ENCODE measurements at regions not wholly inside any gene's neighbourhood (a gene's known extent, or its start where the extent isn't known, plus 50 kb on each side); places are given as distances from the start of the nearest gene placed in this dataset.

- WGBS: 63% methylated on average over 3 of the region's 3 CpGs
- Histone ChIP-seq H3K9ac (ENCODE audit: low read depth in 1 of 2, low read length in 2 of 2) (no peak overlapping the region), H3K36me3 (ENCODE audit: control insufficient read depth in 4 of 4, insufficient read depth in 3 of 4, low read depth in 1 of 4, low read length in 3 of 4) (no peaks in the 10 kb centered on the region), H3K4me1 (ENCODE audit: control insufficient read depth in 4 of 4, insufficient read depth in 4 of 4, low read length in 3 of 4) (no peaks in the 10 kb centered on the region), H3K27me3 (ENCODE audit: control insufficient read depth in 4 of 4, insufficient read depth in 4 of 4, low read length in 3 of 4) (peaks cover 0 to 5% (median 0%) of the 10 kb centered on the region in 4 donors), H3K4me3 (ENCODE audit: low read depth in 1 of 3, low read length in 3 of 3) (no peak overlapping the region), H3K27ac (ENCODE audit: low read depth in 1 of 2, low read length in 2 of 2) (no peak overlapping the region), H3K9me3 (ENCODE audit: control insufficient read depth in 4 of 4, low read length in 3 of 4) (no peaks in the 10 kb centered on the region)
- TF ChIP-seq RAD21 (IDR thresholded peaks at IDR 0.05) (no peak), NR2F2 (IDR thresholded peaks at IDR 0.05) (no peak), MAX (IDR thresholded peaks at IDR 0.05) (no peak), FOXA2 (IDR thresholded peaks at IDR 0.05) (no peak), GABPA (IDR thresholded peaks at IDR 0.05 in 1 of 2, conservative IDR thresholded peaks at IDR 0.05 in 1 of 2) (no peak), REST (IDR thresholded peaks at IDR 0.05) (no peak), ZBTB33 (IDR thresholded peaks at IDR 0.05) (no peak), EGR1 (IDR thresholded peaks at IDR 0.05; ENCODE audit: low read depth in 2 of 2) (no peak), ATF3 (IDR thresholded peaks at IDR 0.05) (no peak), YY1 (IDR thresholded peaks at IDR 0.05) (no peak), HNF4G (IDR thresholded peaks at IDR 0.05) (no peak), CTCF (IDR thresholded peaks at IDR 0.05; ENCODE audit: low read depth, low read length, missing input control) (no peak), SP1 (IDR thresholded peaks at IDR 0.05) (no peak), RXRA (IDR thresholded peaks at IDR 0.05) (no peak), HNF4A (conservative IDR thresholded peaks at IDR 0.05) (no peak), JUND (IDR thresholded peaks at IDR 0.05) (no peak)
- DNase-seq (ENCODE audit: low spot score): no peak
Measured at GRCh38 chr9:115687356-115687755, 466.2 kb upstream of the PAPPA start.

- Histone ChIP-seq H3K36me3 (ENCODE audit: control insufficient read depth in 4 of 4, insufficient read depth in 3 of 4, low read depth in 1 of 4, low read length in 3 of 4) (no peaks in the 10 kb centered on the region), H3K27me3 (ENCODE audit: control insufficient read depth in 4 of 4, insufficient read depth in 4 of 4, low read length in 3 of 4) (peaks cover 0 to 12% (median 0%) of the 10 kb centered on the region in 4 donors), H3K9me3 (ENCODE audit: control insufficient read depth in 4 of 4, low read length in 3 of 4) (no peaks in the 10 kb centered on the region), H3K27ac (ENCODE audit: low read depth in 1 of 2, low read length in 2 of 2) (no peak overlapping the region), H3K4me1 (ENCODE audit: control insufficient read depth in 4 of 4, insufficient read depth in 4 of 4, low read length in 3 of 4) (no peaks in the 10 kb centered on the region), H3K9ac (ENCODE audit: low read depth in 1 of 2, low read length in 2 of 2) (no peak overlapping the region), H3K4me3 (ENCODE audit: low read depth in 1 of 3, low read length in 3 of 3) (no peak overlapping the region)
- no peak for TF ChIP-seq FOXA2 (IDR thresholded peaks at IDR 0.05)
- no peak for TF ChIP-seq EGR1 (IDR thresholded peaks at IDR 0.05; ENCODE audit: low read depth in 2 of 2)
- TF ChIP-seq HNF4G (IDR thresholded peaks at IDR 0.05): no peak
- no peak for TF ChIP-seq NR2F2 (IDR thresholded peaks at IDR 0.05)
- no peak for TF ChIP-seq MAX (IDR thresholded peaks at IDR 0.05)
- no peak for TF ChIP-seq YY1 (IDR thresholded peaks at IDR 0.05)
- no peak for DNase-seq (ENCODE audit: low spot score)
- WGBS: 68% methylated on average over 1 of the region's 1 CpG
Measured at GRCh38 chr9:115689331-115689730, 464.3 kb upstream of the PAPPA start.

Data from liver (tissue), 8 donors.